ENCODE measurements at regions not wholly inside any gene's neighbourhood (a gene's known extent, or its start where the extent isn't known, plus 50 kb on each side); places are given as distances from the start of the nearest gene placed in this dataset.
"Not testable (repeated sequence)": the region's sequence is repeated elsewhere in the genome, so short reads cannot be mapped to it uniquely, and the experiment has no call there.

DNA sequence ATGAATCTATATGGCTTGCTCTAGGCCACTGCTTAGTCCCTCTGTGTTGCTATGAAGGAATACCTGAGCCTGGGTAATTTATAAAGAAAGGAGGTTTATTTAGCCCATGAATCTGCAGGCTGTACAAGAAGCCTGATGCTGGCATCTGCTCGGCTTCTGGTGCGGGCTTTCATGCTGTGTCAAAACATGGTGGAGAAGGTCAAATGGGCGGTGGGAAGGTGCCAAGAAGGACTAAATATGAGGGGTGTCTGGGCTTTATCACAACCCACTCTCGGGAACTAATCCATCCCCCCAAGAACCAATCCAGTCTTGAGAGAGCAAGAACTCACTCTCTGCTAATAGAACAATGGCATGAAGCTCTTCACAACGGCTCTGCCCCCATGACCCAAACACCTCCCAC lies 481.6 kb downstream of the EIPR1 start:
- Histone ChIP-seq H3K27me3 (ENCODE audit: insufficient read depth in 3 of 3, low read length in 2 of 3) (no peaks in the 10 kb centered on the region), H3K4me3 (no peak overlapping the region), H3K36me3 (ENCODE audit: insufficient read depth in 1 of 2, low read depth in 1 of 2) (no peaks in the 10 kb centered on the region), H3K4me1 (no peaks in the 10 kb centered on the region), H3K9me3 (no peaks in the 10 kb centered on the region), H3K27ac (no peak overlapping the region)
- 89 to 92% (median 90%) methylated on average over 5 of the region's 5 CpGs for WGBS, 3 donors
- TF ChIP-seq, protein P1, sequence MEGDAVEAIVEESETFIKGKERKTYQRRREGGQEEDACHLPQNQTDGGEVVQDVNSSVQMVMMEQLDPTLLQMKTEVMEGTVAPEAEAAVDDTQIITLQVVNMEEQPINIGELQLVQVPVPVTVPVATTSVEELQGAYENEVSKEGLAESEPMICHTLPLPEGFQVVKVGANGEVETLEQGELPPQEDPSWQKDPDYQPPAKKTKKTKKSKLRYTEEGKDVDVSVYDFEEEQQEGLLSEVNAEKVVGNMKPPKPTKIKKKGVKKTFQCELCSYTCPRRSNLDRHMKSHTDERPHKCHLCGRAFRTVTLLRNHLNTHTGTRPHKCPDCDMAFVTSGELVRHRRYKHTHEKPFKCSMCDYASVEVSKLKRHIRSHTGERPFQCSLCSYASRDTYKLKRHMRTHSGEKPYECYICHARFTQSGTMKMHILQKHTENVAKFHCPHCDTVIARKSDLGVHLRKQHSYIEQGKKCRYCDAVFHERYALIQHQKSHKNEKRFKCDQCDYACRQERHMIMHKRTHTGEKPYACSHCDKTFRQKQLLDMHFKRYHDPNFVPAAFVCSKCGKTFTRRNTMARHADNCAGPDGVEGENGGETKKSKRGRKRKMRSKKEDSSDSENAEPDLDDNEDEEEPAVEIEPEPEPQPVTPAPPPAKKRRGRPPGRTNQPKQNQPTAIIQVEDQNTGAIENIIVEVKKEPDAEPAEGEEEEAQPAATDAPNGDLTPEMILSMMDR (IDR thresholded peaks at IDR 0.05), result no peak
- intact Hi-C loops (cut with DNase I), result no loop called here
- ATAC-seq, result no peak
- no peak for DNase-seq

DNA sequence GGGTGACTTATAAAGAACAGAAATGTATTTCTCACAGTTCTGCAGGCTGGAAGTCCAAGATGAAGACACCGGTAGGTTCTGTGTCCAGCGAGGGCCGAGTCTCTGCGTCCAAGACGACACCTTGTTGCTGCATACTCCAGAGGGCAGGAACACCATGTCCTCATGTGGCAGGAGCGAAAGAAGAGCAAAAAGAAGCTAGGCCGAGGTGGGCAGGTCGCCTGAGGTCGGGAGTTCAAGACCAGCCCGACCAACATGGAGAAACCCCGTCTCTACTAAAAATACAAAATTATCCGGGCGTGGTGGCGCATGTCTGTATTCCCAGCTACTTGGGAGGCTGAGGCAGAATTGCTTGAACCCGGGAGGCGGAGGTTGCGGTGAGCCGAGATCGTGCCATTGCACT lies 483.6 kb downstream of the EIPR1 start:
- H3K9me3 ChIP-seq; H3K4me3 ChIP-seq; DNase-seq; H3K27me3 ChIP-seq (ENCODE audit: insufficient read depth in 3 of 3, low read length in 2 of 3); ATAC-seq; intact Hi-C loops (cut with DNase I); H3K27ac ChIP-seq; H3K4me1 ChIP-seq; H3K36me3 ChIP-seq (ENCODE audit: insufficient read depth in 1 of 2, low read depth in 1 of 2): not testable (repeated sequence)
- WGBS, 3 donors, result 84 to 89% (median 87%) methylated on average over 19 of the region's 19 CpGs

DNA sequence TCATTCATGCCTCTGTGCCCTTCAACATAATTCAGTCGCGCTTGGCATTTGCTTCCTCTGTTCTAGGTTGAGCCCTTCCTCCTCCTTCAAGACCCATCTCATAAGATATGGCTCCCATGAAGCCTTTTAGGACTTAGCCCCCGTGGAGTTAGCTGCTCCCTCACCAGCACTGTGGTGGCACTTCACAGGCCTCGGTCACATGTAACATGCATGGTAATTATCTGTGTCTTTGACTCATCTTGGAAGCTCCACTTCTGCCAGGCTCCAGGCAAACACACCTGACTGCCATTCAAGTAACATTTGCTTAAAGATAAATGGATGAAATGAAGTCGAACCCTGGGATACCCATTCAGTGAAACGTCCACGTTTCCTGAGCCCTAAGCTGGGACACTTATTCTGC lies 484.7 kb downstream of the EIPR1 start:
- TF ChIP-seq, protein P1 (IDR thresholded peaks at IDR 0.05), result no peak
- Histone ChIP-seq H3K4me1 (no peaks in the 10 kb centered on the region), H3K4me3 (no peak overlapping the region), H3K9me3 (no peaks in the 10 kb centered on the region), H3K36me3 (ENCODE audit: insufficient read depth in 1 of 2, low read depth in 1 of 2) (no peaks in the 10 kb centered on the region), H3K27ac (no peak overlapping the region), H3K27me3 (ENCODE audit: insufficient read depth in 3 of 3, low read length in 2 of 3) (no peaks in the 10 kb centered on the region)
- intact Hi-C loops (cut with DNase I), result no loop called here
- ATAC-seq (no peak), DNase-seq (no peak)
- WGBS, 3 donors, result 78 to 87% (median 79%) methylated on average over 7 of the region's 7 CpGs

DNA sequence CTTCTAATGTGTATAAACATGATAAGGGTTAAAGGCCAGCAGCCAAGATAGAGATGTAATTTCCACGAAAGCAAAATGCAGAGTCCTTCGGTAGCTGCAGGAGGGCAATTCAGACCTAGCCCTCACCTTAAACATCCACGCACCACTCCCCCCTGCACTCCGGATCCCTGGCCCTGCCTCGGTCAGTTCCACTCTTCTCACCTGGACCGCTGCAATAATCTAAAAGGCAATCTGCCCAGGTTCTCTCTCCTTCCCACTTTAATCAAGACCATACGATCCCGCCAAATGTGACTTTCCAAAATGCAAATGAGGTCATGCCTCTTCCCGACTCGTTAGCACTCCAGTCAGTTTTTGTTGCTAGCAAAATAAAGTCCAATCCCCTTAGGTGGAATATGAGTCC lies 485.2 kb downstream of the EIPR1 start:
- no peaks in the 10 kb centered on the region for H3K27me3 ChIP-seq (ENCODE audit: insufficient read depth in 3 of 3, low read length in 2 of 3)
- intact Hi-C loops (cut with DNase I), result no loop called here
- H3K27ac ChIP-seq, result no peak overlapping the region
- no peaks in the 10 kb centered on the region for H3K36me3 ChIP-seq (ENCODE audit: insufficient read depth in 1 of 2, low read depth in 1 of 2)
- TF ChIP-seq, protein P1 (IDR thresholded peaks at IDR 0.05), result no peak
- H3K4me3 ChIP-seq, result no peak overlapping the region
- H3K9me3 ChIP-seq, result no peaks in the 10 kb centered on the region
- WGBS, 3 donors, result 77 to 87% (median 79%) methylated on average over 10 of the region's 10 CpGs
- DNase-seq, result no peak
- H3K4me1 ChIP-seq, result no peaks in the 10 kb centered on the region
- ATAC-seq, result no peak

DNA sequence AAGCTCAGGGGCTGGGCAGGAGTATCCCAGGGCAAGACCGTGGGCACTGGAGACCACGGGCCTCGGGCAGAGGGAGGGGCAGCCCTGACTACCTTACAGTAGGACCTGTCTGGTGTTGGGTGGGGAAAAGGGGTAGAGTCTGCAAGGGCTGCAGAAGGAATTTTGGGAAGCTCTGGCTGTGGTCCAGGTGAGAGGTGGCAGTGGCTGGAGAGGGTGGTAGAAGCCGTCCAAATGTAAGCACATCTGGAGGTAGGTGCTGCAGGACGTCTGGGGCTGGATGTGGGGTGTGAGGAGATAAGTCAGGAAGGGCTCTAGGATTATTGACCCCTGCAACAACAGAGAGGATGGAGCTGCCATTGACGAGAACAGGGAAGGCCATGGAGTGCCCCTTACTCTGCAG lies 486.7 kb downstream of the EIPR1 start:
- Histone ChIP-seq H3K4me3 (no peak overlapping the region), H3K27ac (no peak overlapping the region), H3K4me1 (no peaks in the 10 kb centered on the region), H3K27me3 (ENCODE audit: insufficient read depth in 3 of 3, low read length in 2 of 3) (no peaks in the 10 kb centered on the region), H3K9me3 (no peaks in the 10 kb centered on the region), H3K36me3 (ENCODE audit: insufficient read depth in 1 of 2, low read depth in 1 of 2) (no peaks in the 10 kb centered on the region)
- TF ChIP-seq, protein P1 (IDR thresholded peaks at IDR 0.05), result no peak
- whole genome bisulfite sequencing, 3 donors, result 79 to 82% (median 81%) methylated on average over 6 of the region's 6 CpGs
- DNase-seq, result no peak
- no peak for ATAC-seq
- intact Hi-C loops (cut with DNase I), result no loop called here
